GM19452 (cell line): ENCODE measurements at regions not wholly inside any gene's neighbourhood (a gene's known extent, or its start where the extent isn't known, plus 50 kb on each side); places are given as distances from the start of the nearest gene placed in this dataset.

Experiments used
- ATAC-seq: cut with Tn5 transposase; IDR thresholded peaks from one replicate; pipeline ENCODE4 v1.9.1; 2021; ENCODE audit not compliant: unreplicated experiment

- no peak for ATAC-seq
Observed at GRCh38 chr2:212712466-212712865, 173.9 kb upstream of the ERBB4 start.

- no peak for ATAC-seq
Observed at GRCh38 chr2:212711856-212712255, 173.3 kb upstream of the ERBB4 start.

GRCh38 chr2:212709280-212709679, 170.7 kb upstream of the ERBB4 start:
- no peak for ATAC-seq

GRCh38 chr2:212708355-212708754, 169.8 kb upstream of the ERBB4 start:
- ATAC-seq = no peak

- ATAC-seq = no peak
Observed at GRCh38 chr2:212695426-212695825, 156.8 kb upstream of the ERBB4 start.

- ATAC-seq = no peak
Observed at GRCh38 chr2:212694398-212694797, 155.8 kb upstream of the ERBB4 start.

- no peak for ATAC-seq
Observed at GRCh38 chr2:212692466-212692865, 153.9 kb upstream of the ERBB4 start.

GRCh38 chr2:212686285-212686895, 147.8 kb upstream of the ERBB4 start:
- peak; percentile 64 for ATAC-seq

- no peak for ATAC-seq
Observed at GRCh38 chr2:212683346-212684097, 144.9 kb upstream of the ERBB4 start.

- ATAC-seq = no peak
Observed at GRCh38 chr2:212682937-212683336, 144.3 kb upstream of the ERBB4 start.

GRCh38 chr2:212677466-212677865, 138.9 kb upstream of the ERBB4 start:
- no peak for ATAC-seq

- no peak for ATAC-seq
Observed at GRCh38 chr2:212672186-212672585, 133.6 kb upstream of the ERBB4 start.

- ATAC-seq = no peak
Observed at GRCh38 chr2:212669761-212670160, 131.2 kb upstream of the ERBB4 start.

GRCh38 chr2:212667751-212668316, 129.2 kb upstream of the ERBB4 start:
- no peak for ATAC-seq

GRCh38 chr2:212665948-212666347, 127.3 kb upstream of the ERBB4 start:
- ATAC-seq = no peak

GRCh38 chr2:212659441-212659840, 120.8 kb upstream of the ERBB4 start:
- no peak for ATAC-seq

GRCh38 chr2:212649646-212650045, 111.0 kb upstream of the ERBB4 start:
- no peak for ATAC-seq

- ATAC-seq = no peak
Observed at GRCh38 chr2:212646698-212647366, 108.2 kb upstream of the ERBB4 start.

- no peak for ATAC-seq
Observed at GRCh38 chr2:212644195-212644837, 105.7 kb upstream of the ERBB4 start.

GRCh38 chr2:212640428-212640827, 101.8 kb upstream of the ERBB4 start:
- ATAC-seq = no peak

GRCh38 chr2:212638694-212639093, 100.1 kb upstream of the ERBB4 start:
- no peak for ATAC-seq
